ENCODE measurements at regions not wholly inside any gene's neighbourhood (a gene's known extent, or its start where the extent isn't known, plus 50 kb on each side); places are given as distances from the start of the nearest gene placed in this dataset.

- no peak for TF ChIP-seq CTCF (IDR thresholded peaks at IDR 0.05)
- no peak for TF ChIP-seq BHLHE40 (IDR thresholded peaks at IDR 0.05; ENCODE audit: low read depth, low read length)
- TF ChIP-seq POLR2A (IDR thresholded peaks at IDR 0.05; ENCODE audit: low read length): no peak
- no peak for TF ChIP-seq RFX5 (IDR thresholded peaks at IDR 0.05)
- no peak for TF ChIP-seq EP300 (IDR thresholded peaks at IDR 0.05)
- TF ChIP-seq USF2 (IDR thresholded peaks at IDR 0.05): no peak
Measured at GRCh38 chr16:50460538-50461399, 87.4 kb upstream of the NKD1 start.
